NOMO-1 (cell line): ENCODE measurements at regions not wholly inside any gene's neighbourhood (a gene's known extent, or its start where the extent isn't known, plus 50 kb on each side); places are given as distances from the start of the nearest gene placed in this dataset.
"Not testable (repeated sequence)": the region's sequence is repeated elsewhere in the genome, so short reads cannot be mapped to it uniquely, and the experiment has no call there.

Experiments
- DNase-seq, 2 experiments: peaks; one replicate each; lab custom pipeline; 2025; ENCODE audit not compliant: unreplicated experiment in 2 of 2; lab: John Stamatoyannopoulos, UW

- no peak for DNase-seq
These were observed 57.8 kb upstream of the CACNA2D1 start for GRCh38 chr7:82501346-82501745.

- DNase-seq, result not testable (repeated sequence)
These were observed 56.0 kb upstream of the CACNA2D1 start for GRCh38 chr7:82499546-82499945.

GRCh38 chr7:82494420-82494819 lies 50.8 kb upstream of the CACNA2D1 start:
- no peak for DNase-seq
